Pancreas (tissue), 10 donors: ENCODE measurements at regions not wholly inside any gene's neighbourhood (a gene's known extent, or its start where the extent isn't known, plus 50 kb on each side); places are given as distances from the start of the nearest gene placed in this dataset.

Source experiments
- ATAC-seq, 4 donors: fragments of 200-7000 bp; cut with Tn5 transposase; one replicate each; pipeline versions ENCODE4 v1.8.0 to v1.9.1; 2020; ENCODE audit warnings: mild to moderate bottlenecking in 4 of 4, moderate library complexity in 4 of 4
- DNase-seq, 6 donors: peaks; one replicate each; pipeline ENCODE4 v3.0.0-alpha.2; 2020
- FAIRE-seq: peaks from 2 replicates; lab custom pipeline; 2012; peaks lifted over from hg19 to GRCh38; lab: Jason Lieb, UNC
- H3K27ac ChIP-seq, 4 donors: fragments of 200-600 bp; sonication (generic); 1 replicate in 3 of 4; 2 replicates in 1 of 4; pipeline versions ENCODE4 v1.5.0 to v1.8.0; 2020
- H3K27me3 ChIP-seq, 4 donors: fragments of 200-600 bp; one replicate each; pipeline ENCODE4 v1.8.0; 2021
- H3K36me3 ChIP-seq, 3 donors: fragments of 200-600 bp; sonication (generic) in 1 of 3; one replicate each; pipeline versions ENCODE4 v1.5.0 to v1.8.0; 2020 to 2021
- H3K4me1 ChIP-seq, 3 donors: fragments of 200-600 bp; one replicate each; pipeline ENCODE4 v1.8.0; 2021
- H3K4me3 ChIP-seq, 4 donors: fragments of 200-600 bp; sonication (generic) in 2 of 4; one replicate each; pipeline versions ENCODE4 v1.5.0 to v1.8.0; 2020 to 2021
- H3K9me3 ChIP-seq, 4 donors: fragments of 200-600 bp; one replicate each; pipeline ENCODE4 v1.8.0; 2021
- WGBS, 2 donors: extraction: QIAGEN DNeasy Blood & Tissue Kit; methylation state at CpG; one replicate each; pipeline ENCODE4 v1.1.7; 2013; 5-methylcytosine and 5-hydroxymethylcytosine counted together
- intact Hi-C, 3 donors: fragments of 100-400 bp; cut with DNase I; formaldehyde crosslinking; loops; one replicate each; pipeline versions ENCODE4 v1.11.1 to v1.14.2; 2022
- TF ChIP-seq, protein P1 (sequence below), 4 donors: fragments of 200-600 bp; sonication (generic) in 3 of 4; IDR thresholded peaks; one replicate each; pipeline versions ENCODE4 v1.5.0 to v1.8.0; 2021; ENCODE audit warnings: antibody characterized with exemption in 4 of 4
- donor health status: healthy with polysubstance abuse.
- donor health status: DM: no; HTN: no; CAD: no; lungs with moderate emphysema.
- donor health status: DM: no; HTN: no; CAD: no.
- donor health status: control.
- donor health status: control.
- donor health status: Bipolar disorder and iron deficiency.
- donor health status: DM: yes; HTN: yes; CAD: no.
- donor health status: DM: no; HTN: no; CAD: no.
- donor health status: DM: no; HTN: no; CAD: no.
- donor health status: DM: yes; HTN: yes; CAD: no.

DNA sequence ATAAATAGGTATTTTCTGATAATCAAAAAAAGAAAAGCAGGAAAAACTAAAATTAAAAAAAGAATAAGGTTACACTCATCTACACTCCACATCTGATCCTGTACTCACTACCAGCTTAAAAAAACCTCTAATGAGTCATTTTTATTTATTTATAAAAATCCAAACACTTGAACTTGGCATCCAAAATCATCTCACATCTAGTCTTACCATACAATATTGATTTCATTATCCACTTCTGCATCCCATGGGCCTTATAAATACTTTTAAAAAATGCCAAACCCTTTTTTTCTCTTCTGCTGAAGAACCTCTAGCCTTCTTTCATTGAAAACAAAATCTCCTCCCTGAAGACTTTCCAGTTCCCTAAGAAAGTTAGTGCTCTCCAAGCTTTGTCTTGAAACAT lies 109.7 kb downstream of the TMTC3 start:
- Histone ChIP-seq H3K27me3 (no peaks in the 10 kb centered on the region), H3K36me3 (no peaks in the 10 kb centered on the region), H3K4me3 (no peak overlapping the region), H3K27ac (no peak overlapping the region), H3K9me3 (no peaks in the 10 kb centered on the region), H3K4me1 (no peaks in the 10 kb centered on the region)
- TF ChIP-seq, protein P1, sequence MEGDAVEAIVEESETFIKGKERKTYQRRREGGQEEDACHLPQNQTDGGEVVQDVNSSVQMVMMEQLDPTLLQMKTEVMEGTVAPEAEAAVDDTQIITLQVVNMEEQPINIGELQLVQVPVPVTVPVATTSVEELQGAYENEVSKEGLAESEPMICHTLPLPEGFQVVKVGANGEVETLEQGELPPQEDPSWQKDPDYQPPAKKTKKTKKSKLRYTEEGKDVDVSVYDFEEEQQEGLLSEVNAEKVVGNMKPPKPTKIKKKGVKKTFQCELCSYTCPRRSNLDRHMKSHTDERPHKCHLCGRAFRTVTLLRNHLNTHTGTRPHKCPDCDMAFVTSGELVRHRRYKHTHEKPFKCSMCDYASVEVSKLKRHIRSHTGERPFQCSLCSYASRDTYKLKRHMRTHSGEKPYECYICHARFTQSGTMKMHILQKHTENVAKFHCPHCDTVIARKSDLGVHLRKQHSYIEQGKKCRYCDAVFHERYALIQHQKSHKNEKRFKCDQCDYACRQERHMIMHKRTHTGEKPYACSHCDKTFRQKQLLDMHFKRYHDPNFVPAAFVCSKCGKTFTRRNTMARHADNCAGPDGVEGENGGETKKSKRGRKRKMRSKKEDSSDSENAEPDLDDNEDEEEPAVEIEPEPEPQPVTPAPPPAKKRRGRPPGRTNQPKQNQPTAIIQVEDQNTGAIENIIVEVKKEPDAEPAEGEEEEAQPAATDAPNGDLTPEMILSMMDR (IDR thresholded peaks at IDR 0.05): no peak
- no peak for DNase-seq
- FAIRE-seq: no peak
- ATAC-seq: no peak
- intact Hi-C loops: no loop called here

DNA sequence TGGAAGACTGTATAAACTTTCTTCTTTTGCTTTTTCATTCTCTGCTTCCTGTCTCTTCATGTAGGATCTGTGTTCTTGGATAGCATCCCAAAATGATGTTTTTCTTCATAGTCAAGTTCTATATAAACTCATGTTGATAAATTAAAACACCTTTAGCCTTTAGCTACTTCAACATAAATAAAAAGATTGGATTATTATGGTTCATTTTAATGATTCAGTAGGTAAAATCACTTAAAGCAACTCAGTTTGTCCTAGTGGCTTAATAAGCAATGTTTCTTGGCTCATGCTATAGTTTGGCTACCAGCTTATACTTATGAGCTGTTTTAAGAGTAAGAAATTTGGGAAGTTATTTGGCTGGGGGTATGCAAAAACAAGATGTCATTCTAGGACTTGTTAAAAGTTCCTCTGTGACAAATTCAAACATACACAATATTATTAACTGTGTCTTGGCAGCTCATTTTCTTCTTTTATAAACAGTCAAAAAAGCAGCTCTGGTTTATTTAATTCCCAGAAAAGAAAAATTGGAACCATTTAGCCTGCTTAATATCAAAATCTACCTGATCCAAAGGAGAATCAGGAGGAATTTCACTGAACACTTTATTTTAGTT lies 111.4 kb downstream of the TMTC3 start:
- H3K27ac ChIP-seq: no peak overlapping the region
- TF ChIP-seq, protein P1 (IDR thresholded peaks at IDR 0.05): no peak

DNA sequence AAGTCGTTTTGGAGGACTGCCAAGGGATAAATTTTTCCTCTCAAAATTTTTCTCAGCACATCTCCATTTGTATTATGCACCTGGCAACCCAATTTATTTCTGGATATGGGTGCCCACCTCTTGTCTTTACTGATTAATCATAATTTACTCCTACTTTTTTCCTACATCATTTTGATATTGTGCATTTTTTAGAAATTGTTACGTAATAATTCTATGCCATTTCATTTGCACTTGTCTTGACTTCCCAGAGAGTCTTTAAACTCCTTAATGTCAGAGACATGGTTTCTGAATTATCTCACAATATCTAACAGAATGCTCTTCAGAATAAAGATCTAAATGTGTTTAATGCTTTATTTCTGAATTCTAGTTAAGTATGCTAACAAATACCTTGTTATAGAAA lies 113.1 kb downstream of the TMTC3 start:
- no peaks in the 10 kb centered on the region for H3K27me3 ChIP-seq
- no peak for DNase-seq
- intact Hi-C loops: no loop called here
- no peaks in the 10 kb centered on the region for H3K9me3 ChIP-seq
- H3K27ac ChIP-seq: no peak overlapping the region
- 58 to 66% methylated on average over 2 of the region's 2 CpGs for WGBS, 2 donors
- H3K4me1 ChIP-seq: no peaks in the 10 kb centered on the region
- FAIRE-seq: no peak
- ATAC-seq: no peak
- no peak overlapping the region for H3K4me3 ChIP-seq
- TF ChIP-seq, protein P1 (IDR thresholded peaks at IDR 0.05): no peak
- no peaks in the 10 kb centered on the region for H3K36me3 ChIP-seq

More for the DNA sequence above, 111.4 kb downstream of the TMTC3 start:
- intact Hi-C loops: no loop called here
- no peaks in the 10 kb centered on the region for H3K36me3 ChIP-seq
- no peaks in the 10 kb centered on the region for H3K9me3 ChIP-seq
- H3K4me3 ChIP-seq: no peak overlapping the region
- H3K4me1 ChIP-seq: no peaks in the 10 kb centered on the region
- FAIRE-seq (peak; percentile 26), ATAC-seq (no peak), DNase-seq (no peak)
- no peaks in the 10 kb centered on the region for H3K27me3 ChIP-seq

DNA sequence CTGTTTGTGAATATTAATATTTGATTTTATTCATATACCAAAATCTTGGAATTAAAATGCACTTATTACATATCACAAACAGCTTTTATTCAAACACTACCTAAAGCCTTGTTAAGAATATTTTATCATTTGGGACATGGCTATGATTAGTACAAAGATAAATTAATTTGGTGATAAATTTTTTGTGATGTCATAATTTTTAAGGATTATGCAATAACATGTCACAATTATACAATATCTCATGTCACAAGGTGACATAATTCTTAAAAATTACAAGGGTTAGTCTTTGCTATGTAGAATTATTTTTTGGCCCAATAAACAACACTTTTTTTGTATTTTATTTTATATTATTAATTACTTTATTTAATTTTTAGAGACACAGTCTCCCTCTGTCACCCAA lies 113.7 kb downstream of the TMTC3 start:
- Histone ChIP-seq H3K9me3 (no peaks in the 10 kb centered on the region), H3K27ac (no peak overlapping the region), H3K36me3 (no peaks in the 10 kb centered on the region), H3K4me3 (no peak overlapping the region), H3K4me1 (no peaks in the 10 kb centered on the region), H3K27me3 (no peaks in the 10 kb centered on the region)
- FAIRE-seq: peak; percentile 67
- DNase-seq: no peak
- TF ChIP-seq, protein P1 (IDR thresholded peaks at IDR 0.05): no peak
- no peak for ATAC-seq
- intact Hi-C loops: no loop called here

DNA sequence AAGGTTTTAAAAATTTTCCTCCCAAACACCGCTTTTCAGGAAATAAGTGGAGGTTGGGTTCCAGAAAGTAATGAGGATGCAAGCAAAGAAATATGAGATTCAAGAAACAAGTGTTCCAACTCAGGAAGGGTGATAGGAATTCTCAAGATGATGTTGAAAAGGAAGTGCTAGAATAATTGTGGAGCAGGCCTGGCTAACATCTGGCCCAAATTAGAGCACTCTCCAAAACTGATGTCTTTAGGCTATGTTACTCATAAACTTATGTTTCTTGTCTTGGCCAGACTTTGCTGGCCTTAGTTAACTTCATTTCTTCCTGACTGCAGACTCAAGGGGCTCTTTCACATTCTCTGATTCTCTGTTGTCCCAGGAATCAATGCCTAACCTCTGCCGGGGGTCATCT lies 116.3 kb downstream of the TMTC3 start:
- FAIRE-seq: no peak
- Histone ChIP-seq H3K36me3 (no peaks in the 10 kb centered on the region), H3K9me3 (no peaks in the 10 kb centered on the region), H3K4me3 (no peak overlapping the region), H3K4me1 (no peaks in the 10 kb centered on the region), H3K27me3 (no peaks in the 10 kb centered on the region), H3K27ac (no peak overlapping the region)
- 88 to 90% methylated on average over 2 of the region's 2 CpGs for WGBS, 2 donors
- no peak for ATAC-seq
- intact Hi-C loops: no loop called here
- DNase-seq: no peak
- TF ChIP-seq, protein P1 (IDR thresholded peaks at IDR 0.05): no peak
